Esophagus muscularis mucosa (tissue), 4 donors: ENCODE measurements at regions not wholly inside any gene's neighbourhood (a gene's known extent, or its start where the extent isn't known, plus 50 kb on each side); places are given as distances from the start of the nearest gene placed in this dataset.

Source experiments
- EP300 ChIP-seq: sonication (generic); formaldehyde crosslinking; IDR thresholded peaks from one replicate; pipeline ENCODE4 v1.6.1; 2017; ENCODE audit warnings: antibody characterized with exemption
- POLR2A ChIP-seq: fragments of 450-650 bp; IDR thresholded peaks from one replicate; pipeline ENCODE4 v1.6.1; 2017; ENCODE audit warnings: antibody characterized with exemption, moderate library complexity, mild to moderate bottlenecking, low read depth
- POLR2AphosphoS5 ChIP-seq, 2 donors: sonication (generic); formaldehyde crosslinking; IDR thresholded peaks; one replicate each; pipeline ENCODE4 v1.6.1; 2017; ENCODE audit warnings: antibody characterized with exemption in 2 of 2
- TF ChIP-seq, protein P1 (sequence below), 3 experiments: fragments of 200-600 bp in 2 of 3; fragments of 450-650 bp in 1 of 3; sonication (generic) in 2 of 3; IDR thresholded peaks; one replicate each; pipeline ENCODE4 v1.5.1; 2017 to 2019; ENCODE audit warnings: antibody characterized with exemption in 3 of 3, mild to moderate bottlenecking in 2 of 3, moderate library complexity in 1 of 3

DNA sequence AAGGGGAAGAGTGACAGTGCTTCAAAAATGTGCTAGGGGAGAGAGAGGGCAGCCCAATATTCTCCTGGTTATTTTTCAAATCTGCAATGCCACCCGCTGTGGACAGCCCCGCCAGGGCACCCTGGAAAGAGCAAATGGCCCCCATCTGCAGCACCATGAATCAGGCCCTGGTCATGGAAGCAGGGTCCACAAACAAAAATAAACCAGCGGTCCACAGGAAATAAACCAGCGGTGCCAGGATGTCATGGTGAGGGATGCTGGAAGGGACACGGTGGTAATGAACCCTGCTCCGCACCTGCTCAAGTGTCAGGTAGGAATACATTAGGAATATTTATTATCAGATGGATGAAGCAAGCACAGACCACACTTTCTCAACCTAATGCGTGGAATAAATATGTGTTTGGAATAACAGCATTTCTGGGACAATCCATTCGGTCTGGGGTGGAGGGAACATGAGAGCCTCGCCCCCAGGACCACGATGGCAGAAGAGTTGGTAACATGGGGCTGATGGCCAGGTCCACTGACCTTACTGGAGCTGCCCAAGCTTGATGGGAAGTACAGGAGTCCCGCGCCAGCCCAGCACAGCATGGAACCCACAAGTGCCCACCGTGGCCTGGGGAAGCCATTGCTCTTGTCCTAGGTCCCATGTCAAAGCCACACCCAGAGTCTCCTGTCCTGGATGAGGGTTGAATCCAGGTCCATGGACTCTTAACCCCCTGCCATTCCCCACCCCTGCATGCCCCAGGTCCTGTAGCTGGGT, 181.7 kb downstream of the BRD1 start:
- no peak for TF ChIP-seq POLR2A
- TF ChIP-seq, protein P1, sequence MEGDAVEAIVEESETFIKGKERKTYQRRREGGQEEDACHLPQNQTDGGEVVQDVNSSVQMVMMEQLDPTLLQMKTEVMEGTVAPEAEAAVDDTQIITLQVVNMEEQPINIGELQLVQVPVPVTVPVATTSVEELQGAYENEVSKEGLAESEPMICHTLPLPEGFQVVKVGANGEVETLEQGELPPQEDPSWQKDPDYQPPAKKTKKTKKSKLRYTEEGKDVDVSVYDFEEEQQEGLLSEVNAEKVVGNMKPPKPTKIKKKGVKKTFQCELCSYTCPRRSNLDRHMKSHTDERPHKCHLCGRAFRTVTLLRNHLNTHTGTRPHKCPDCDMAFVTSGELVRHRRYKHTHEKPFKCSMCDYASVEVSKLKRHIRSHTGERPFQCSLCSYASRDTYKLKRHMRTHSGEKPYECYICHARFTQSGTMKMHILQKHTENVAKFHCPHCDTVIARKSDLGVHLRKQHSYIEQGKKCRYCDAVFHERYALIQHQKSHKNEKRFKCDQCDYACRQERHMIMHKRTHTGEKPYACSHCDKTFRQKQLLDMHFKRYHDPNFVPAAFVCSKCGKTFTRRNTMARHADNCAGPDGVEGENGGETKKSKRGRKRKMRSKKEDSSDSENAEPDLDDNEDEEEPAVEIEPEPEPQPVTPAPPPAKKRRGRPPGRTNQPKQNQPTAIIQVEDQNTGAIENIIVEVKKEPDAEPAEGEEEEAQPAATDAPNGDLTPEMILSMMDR (IDR thresholded peaks at IDR 0.05), result no peak
- TF ChIP-seq POLR2AphosphoS5 (IDR thresholded peaks at IDR 0.05), result no peak
- no peak for TF ChIP-seq EP300
